GM12874 (cell line): ENCODE measurements at regions not wholly inside any gene's neighbourhood (a gene's known extent, or its start where the extent isn't known, plus 50 kb on each side); places are given as distances from the start of the nearest gene placed in this dataset.

ENCODE experiments used
- CTCF ChIP-seq: IDR thresholded peaks from 2 replicates; pipeline ENCODE4 v1.5.1; 2011; ENCODE audit warnings: low read depth, mild to moderate bottlenecking, control low read depth, low read length, moderate library complexity; ENCODE audit not compliant: insufficient read depth

GRCh38 chr10:36380538-36380937 lies 738.4 kb upstream of the FZD8 start:
- TF ChIP-seq CTCF: no peak

- TF ChIP-seq CTCF: no peak
Measured at GRCh38 chr10:36375107-36375506, 733.0 kb upstream of the FZD8 start.

- TF ChIP-seq CTCF: no peak
Measured at GRCh38 chr10:36373424-36374096, 731.5 kb upstream of the FZD8 start.

GRCh38 chr10:36367362-36367761 lies 725.3 kb upstream of the FZD8 start:
- TF ChIP-seq CTCF: no peak

- no peak for TF ChIP-seq CTCF
Measured at GRCh38 chr10:36366843-36367242, 724.7 kb upstream of the FZD8 start.

GRCh38 chr10:36366065-36366464 lies 724.0 kb upstream of the FZD8 start:
- no peak for TF ChIP-seq CTCF

- TF ChIP-seq CTCF: no peak
Measured at GRCh38 chr10:36362257-36362656, 720.2 kb upstream of the FZD8 start.

- TF ChIP-seq CTCF: no peak
Measured at GRCh38 chr10:36358736-36359135, 716.6 kb upstream of the FZD8 start.
